Uterus (tissue), 2 donors: ENCODE measurements at regions not wholly inside any gene's neighbourhood (a gene's known extent, or its start where the extent isn't known, plus 50 kb on each side); places are given as distances from the start of the nearest gene placed in this dataset.

Experiments used
- CTCF ChIP-seq, 4 experiments: fragments of 200-600 bp in 2 of 4; fragments of 450-650 bp in 2 of 4; sonication (generic) in 2 of 4; IDR thresholded peaks; one replicate each; pipeline ENCODE4 v1.5.1; 2016 to 2019; ENCODE audit warnings: antibody characterized with exemption in 4 of 4, mild to moderate bottlenecking in 2 of 4, moderate library complexity in 1 of 4
- POLR2A ChIP-seq, 2 donors: fragments of 450-650 bp; IDR thresholded peaks; one replicate each; pipeline ENCODE4 v1.6.1; 2016; ENCODE audit warnings: antibody characterized with exemption in 2 of 2, mild to moderate bottlenecking in 1 of 2, moderate library complexity in 1 of 2

- no peak for TF ChIP-seq POLR2A (IDR thresholded peaks at IDR 0.05)
- no peak for TF ChIP-seq CTCF (IDR thresholded peaks at IDR 0.05)
Observed at GRCh38 chr2:71897836-71898235, 249.8 kb downstream of the CYP26B1 start.
